ENCODE measurements at regions not wholly inside any gene's neighbourhood (a gene's known extent, or its start where the extent isn't known, plus 50 kb on each side); places are given as distances from the start of the nearest gene placed in this dataset.

GRCh38 chr16:87045466-87046216, 271.6 kb downstream of the C16orf95 start:
- no peak overlapping the region for H3K27ac ChIP-seq (ENCODE audit: low read depth, low read length)
- no peak overlapping the region for H3K27ac Mint-ChIP-seq
- H3K4me3 Mint-ChIP-seq: no peak overlapping the region
- H3K36me3 ChIP-seq (ENCODE audit: control insufficient read depth, insufficient read depth, low read length): no peaks in the 10 kb centered on the region
- H3K4me1 Mint-ChIP-seq: peaks cover 40% of the 10 kb centered on the region
- peak; percentile 22 for DNase-seq
- no peak for TF ChIP-seq CTCF (conservative IDR thresholded peaks at IDR 0.05)
- no peaks in the 10 kb centered on the region for H3K9me3 ChIP-seq (ENCODE audit: control insufficient read depth, low read length)
- H3K27me3 Mint-ChIP-seq (ENCODE audit: insufficient read depth): peaks cover 24% of the 10 kb centered on the region
- H3K4me1 ChIP-seq (ENCODE audit: control insufficient read depth, insufficient read depth, low read length): peaks cover 15% of the 10 kb centered on the region
- WGBS, 2 experiments (ENCODE audit: insufficient coverage in 1 of 2, insufficient read length in 1 of 2): 91 to 92% methylated on average over 21 to 25 of the region's 25 CpGs
- no peaks in the 10 kb centered on the region for H3K36me3 Mint-ChIP-seq (ENCODE audit: low read depth)
- H3K27me3 ChIP-seq (ENCODE audit: control insufficient read depth, insufficient read depth, low read length, poor library complexity, severe bottlenecking): no peaks in the 10 kb centered on the region
- H3K9me3 Mint-ChIP-seq: no peaks in the 10 kb centered on the region
- H3K4me3 ChIP-seq (ENCODE audit: low read length): no peak overlapping the region
- H3K9ac ChIP-seq (ENCODE audit: extremely low read depth, low read length, poor library complexity, severe bottlenecking): no peak overlapping the region

DNA sequence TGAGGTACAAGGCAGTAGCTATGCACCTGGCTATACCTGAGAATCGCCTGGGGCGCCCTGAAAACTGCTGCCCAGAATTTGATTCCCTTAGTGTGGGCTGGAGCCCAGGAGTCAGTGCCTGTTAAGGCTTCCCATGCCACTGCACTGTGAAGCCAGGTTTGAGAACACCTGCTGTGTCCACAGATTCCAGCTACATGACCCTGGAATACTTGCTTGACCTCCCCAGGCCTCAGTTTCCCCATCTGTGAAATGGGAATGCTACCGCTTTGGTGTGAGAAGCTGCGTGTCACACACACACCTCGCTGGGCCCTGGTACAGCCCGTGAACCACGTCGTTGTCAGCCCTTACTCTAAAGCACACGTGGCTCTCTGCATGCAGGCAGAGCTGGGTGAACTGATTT, 271.0 kb downstream of the C16orf95 start:
- Mint-ChIP-seq H3K27me3 (ENCODE audit: insufficient read depth) (peaks cover 28% of the 10 kb centered on the region), H3K4me3 (no peak overlapping the region), H3K4me1 (peaks cover 40% of the 10 kb centered on the region), H3K9me3 (no peaks in the 10 kb centered on the region), H3K36me3 (ENCODE audit: low read depth) (no peaks in the 10 kb centered on the region), H3K27ac (no peak overlapping the region)
- Histone ChIP-seq H3K36me3 (ENCODE audit: control insufficient read depth, insufficient read depth, low read length) (no peaks in the 10 kb centered on the region), H3K27me3 (ENCODE audit: control insufficient read depth, insufficient read depth, low read length, poor library complexity, severe bottlenecking) (no peaks in the 10 kb centered on the region), H3K4me3 (ENCODE audit: low read length) (no peak overlapping the region), H3K9me3 (ENCODE audit: control insufficient read depth, low read length) (no peaks in the 10 kb centered on the region), H3K4me1 (ENCODE audit: control insufficient read depth, insufficient read depth, low read length) (peaks cover 15% of the 10 kb centered on the region), H3K9ac (ENCODE audit: extremely low read depth, low read length, poor library complexity, severe bottlenecking) (no peak overlapping the region), H3K27ac (ENCODE audit: low read depth, low read length) (no peak overlapping the region)
- TF ChIP-seq CTCF (conservative IDR thresholded peaks at IDR 0.05): no peak
- 92 to 97% methylated on average over 9 of the region's 9 CpGs for WGBS, 2 experiments (ENCODE audit: insufficient coverage in 1 of 2, insufficient read length in 1 of 2)
- DNase-seq: no peak

GRCh38 chr16:87047221-87048037, 269.8 kb downstream of the C16orf95 start:
- H3K27me3 Mint-ChIP-seq (ENCODE audit: insufficient read depth): peaks cover 34% of the 10 kb centered on the region
- peak overlapping the region; percentile 31 for H3K4me3 Mint-ChIP-seq
- Histone ChIP-seq H3K27me3 (ENCODE audit: control insufficient read depth, insufficient read depth, low read length, poor library complexity, severe bottlenecking) (no peaks in the 10 kb centered on the region), H3K4me1 (ENCODE audit: control insufficient read depth, insufficient read depth, low read length) (peaks cover 15% of the 10 kb centered on the region), H3K36me3 (ENCODE audit: control insufficient read depth, insufficient read depth, low read length) (no peaks in the 10 kb centered on the region), H3K27ac (ENCODE audit: low read depth, low read length) (no peak overlapping the region), H3K9ac (ENCODE audit: extremely low read depth, low read length, poor library complexity, severe bottlenecking) (peak overlapping the region; percentile 3), H3K4me3 (ENCODE audit: low read length) (peak overlapping the region; percentile 12), H3K9me3 (ENCODE audit: control insufficient read depth, low read length) (no peaks in the 10 kb centered on the region)
- peak overlapping the region; percentile 55 for H3K27ac Mint-ChIP-seq
- no peak for TF ChIP-seq CTCF (conservative IDR thresholded peaks at IDR 0.05)
- WGBS, 2 experiments (ENCODE audit: insufficient coverage in 1 of 2, insufficient read length in 1 of 2): 54 to 56% methylated on average over 10 to 13 of the region's 13 CpGs
- no peaks in the 10 kb centered on the region for H3K36me3 Mint-ChIP-seq (ENCODE audit: low read depth)
- H3K9me3 Mint-ChIP-seq: no peaks in the 10 kb centered on the region
- peaks cover 40% of the 10 kb centered on the region for H3K4me1 Mint-ChIP-seq
- peak; percentile 74 for DNase-seq

Data from endodermal cell (in vitro differentiated cells).